ENCODE measurements at regions not wholly inside any gene's neighbourhood (a gene's known extent, or its start where the extent isn't known, plus 50 kb on each side); places are given as distances from the start of the nearest gene placed in this dataset.
"Not testable (repeated sequence)": the region's sequence is repeated elsewhere in the genome, so short reads cannot be mapped to it uniquely, and the experiment has no call there.

DNA sequence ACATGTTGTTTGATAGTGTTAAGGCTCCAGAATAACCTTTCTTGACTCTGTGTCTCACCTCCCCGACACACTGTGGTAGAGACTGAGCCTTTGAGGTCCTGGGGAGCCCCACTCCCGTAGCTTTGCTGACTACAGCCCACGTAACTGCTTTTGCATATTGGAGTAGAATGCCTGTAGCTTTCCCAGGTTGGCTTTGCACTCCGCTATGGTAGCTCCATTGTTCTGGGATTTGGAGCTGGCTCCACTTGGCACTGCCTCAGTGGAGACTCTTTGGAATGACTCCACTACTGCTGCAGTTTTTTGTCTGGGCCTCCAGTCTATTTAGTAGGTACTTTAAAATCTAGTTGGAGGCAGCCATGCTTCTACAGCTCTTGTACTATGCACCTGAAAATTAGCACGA lies 56.2 kb upstream of the ANXA1 start:
- in situ Hi-C loops (cut with HindIII; ENCODE audit: low sequenced_read_pairs), result no loop called here
- DNase-seq (ENCODE audit: low spot score), result no peak

GRCh38 chr9:73093740-73094379 lies 57.8 kb upstream of the ANXA1 start:
- in situ Hi-C loops (cut with HindIII; ENCODE audit: low sequenced_read_pairs), result no loop called here
- DNase-seq (ENCODE audit: low spot score), result no peak

GRCh38 chr9:73093016-73093739 lies 58.5 kb upstream of the ANXA1 start:
- in situ Hi-C loops (cut with HindIII; ENCODE audit: low sequenced_read_pairs), result no loop called here
- no peak for DNase-seq (ENCODE audit: low spot score)

- in situ Hi-C loops (cut with HindIII; ENCODE audit: low sequenced_read_pairs), result no loop called here
Measured at GRCh38 chr9:73091909-73092308, 59.8 kb upstream of the ANXA1 start.

DNA sequence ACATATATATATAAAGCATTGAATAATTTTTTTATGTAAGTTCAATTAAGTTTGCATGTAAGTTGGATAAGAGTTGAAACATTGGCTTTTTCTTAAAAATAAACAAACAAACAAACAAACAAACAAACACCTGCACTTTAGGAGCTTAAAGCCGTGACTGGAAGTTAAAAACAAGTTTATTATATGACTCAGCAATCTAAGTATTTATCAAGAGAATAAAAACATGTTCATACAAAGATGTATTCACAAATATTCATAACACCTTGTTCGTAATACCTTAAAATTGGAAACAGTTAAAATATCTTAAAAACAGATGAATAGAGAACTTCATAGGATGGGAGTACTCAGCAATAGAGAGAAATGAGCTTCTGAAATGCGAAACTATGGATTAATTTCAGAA lies 61.5 kb upstream of the ANXA1 start:
- in situ Hi-C loops (cut with HindIII; ENCODE audit: low sequenced_read_pairs), result no loop called here
- no peak for DNase-seq (ENCODE audit: low spot score)

More at GRCh38 chr9:73091909-73092308, 59.8 kb upstream of the ANXA1 start:
- DNase-seq (ENCODE audit: low spot score), result no peak

DNA sequence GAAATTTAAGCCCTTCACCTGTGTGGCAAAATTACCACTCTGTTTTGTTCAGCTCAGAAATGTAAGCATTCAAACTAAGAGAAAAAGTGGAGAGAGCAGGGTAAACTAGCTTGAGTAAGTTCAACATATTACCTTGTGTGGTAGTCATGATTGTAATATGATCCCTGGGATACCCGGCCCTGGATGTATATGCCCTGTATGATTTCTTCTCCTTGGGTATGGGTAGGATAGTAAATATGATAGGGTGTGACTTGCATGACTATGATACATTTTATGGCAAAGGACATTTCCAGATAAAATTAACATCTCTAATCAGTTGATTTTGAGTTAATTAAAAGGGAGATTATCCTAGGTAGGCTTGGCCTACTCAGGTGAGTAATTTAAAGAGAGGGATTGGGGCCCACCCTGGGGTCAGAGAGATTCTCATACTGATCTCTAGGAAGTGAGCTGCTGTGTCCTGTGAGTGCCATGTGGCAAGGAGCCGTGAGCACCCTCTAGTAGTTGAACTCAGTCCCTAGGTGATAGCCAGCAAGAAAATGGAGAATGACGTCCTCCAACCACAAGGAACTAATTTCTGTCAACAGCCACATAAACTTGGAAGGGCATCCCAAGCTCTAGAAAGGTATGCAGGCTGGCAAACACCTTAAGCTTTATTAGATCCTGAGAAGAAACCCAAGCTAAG lies 62.2 kb upstream of the ANXA1 start:
- in situ Hi-C loops (cut with HindIII; ENCODE audit: low sequenced_read_pairs), result no loop called here
- no peak for DNase-seq (ENCODE audit: low spot score)

DNA sequence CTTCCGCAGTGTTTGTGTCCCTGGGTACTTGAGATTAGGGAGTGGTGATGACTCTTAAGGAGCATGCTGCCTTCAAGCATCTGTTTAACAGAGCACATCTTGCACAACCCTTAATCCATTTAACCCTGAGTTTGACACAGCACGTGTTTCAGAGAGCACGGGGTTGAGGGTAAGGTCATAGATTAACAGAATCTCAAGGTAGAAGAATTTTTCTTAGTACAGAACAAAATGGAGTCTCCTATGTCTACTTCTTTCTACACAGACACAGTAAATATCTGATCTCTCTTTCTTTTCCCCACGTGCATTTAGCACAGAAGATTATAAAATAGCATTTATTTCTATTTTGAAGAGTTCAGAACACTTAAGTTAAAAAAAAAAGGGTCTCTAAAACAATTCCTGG lies 63.8 kb upstream of the ANXA1 start:
- in situ Hi-C loops (cut with HindIII; ENCODE audit: low sequenced_read_pairs), result not testable (repeated sequence)

GRCh38 chr9:73083519-73083918 lies 68.1 kb upstream of the ANXA1 start:
- in situ Hi-C loops (cut with HindIII; ENCODE audit: low sequenced_read_pairs), result no loop called here
- DNase-seq (ENCODE audit: low spot score), result no peak

More for the DNA sequence above, 63.8 kb upstream of the ANXA1 start:
- not testable (repeated sequence) for DNase-seq (ENCODE audit: low spot score)

DNA sequence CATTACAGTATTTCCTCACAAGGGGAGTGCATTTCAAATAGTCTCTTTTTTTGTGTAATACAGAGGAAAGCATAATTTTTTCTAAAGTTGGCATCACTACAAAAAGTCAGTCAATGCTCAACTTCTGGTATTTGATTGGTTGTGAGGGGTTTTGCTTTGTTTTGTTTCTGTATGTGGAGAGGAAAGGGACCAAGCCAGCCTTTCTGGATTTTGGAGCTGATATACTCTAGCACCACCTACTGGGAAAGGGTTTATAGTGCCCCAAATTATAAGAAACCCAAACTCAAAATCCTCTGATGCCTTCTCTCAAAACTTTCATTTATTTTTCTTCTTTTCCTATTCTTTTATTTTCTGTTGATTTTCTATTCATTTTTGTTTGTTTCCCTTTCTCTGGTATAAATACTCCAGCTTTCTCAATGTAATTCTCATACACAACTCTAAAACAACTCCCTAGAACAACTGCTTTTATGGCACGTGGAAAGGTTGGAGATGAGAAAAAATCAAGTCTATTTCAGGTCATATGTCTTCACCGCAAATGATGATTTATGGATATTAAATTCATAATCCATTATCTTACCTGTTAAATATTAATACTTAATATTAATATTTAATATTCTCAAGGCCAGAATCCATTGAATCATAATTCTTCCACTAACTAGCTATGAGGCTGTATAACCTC lies 69.5 kb upstream of the ANXA1 start:
- DNase-seq (ENCODE audit: low spot score), result peak; percentile 55
- in situ Hi-C loops (cut with HindIII; ENCODE audit: low sequenced_read_pairs), result no loop called here

- no peak for DNase-seq (ENCODE audit: low spot score)
- in situ Hi-C loops (cut with HindIII; ENCODE audit: low sequenced_read_pairs), result no loop called here
Measured at GRCh38 chr9:73080110-73080694, 71.5 kb upstream of the ANXA1 start.

DNA sequence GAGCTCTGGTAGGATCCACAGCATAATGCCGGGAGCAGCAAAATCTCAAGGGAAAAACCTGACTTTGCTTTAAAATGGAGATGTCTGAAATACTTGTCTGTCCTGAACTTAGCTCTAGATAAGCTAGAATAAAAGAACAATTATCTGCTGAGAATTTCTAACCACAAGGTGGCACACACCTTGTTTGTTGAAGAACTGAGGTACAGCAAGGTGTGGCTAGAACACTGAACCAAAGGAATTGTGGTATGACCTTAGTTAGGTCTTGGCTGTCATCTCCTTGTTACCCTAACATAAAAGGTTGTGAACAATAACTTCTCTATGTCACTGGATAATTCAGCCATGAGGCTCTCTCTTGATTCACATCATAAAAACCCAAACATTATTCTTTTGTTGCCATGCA lies 72.3 kb upstream of the ANXA1 start:
- in situ Hi-C loops (cut with HindIII; ENCODE audit: low sequenced_read_pairs), result no loop called here

GRCh38 chr9:73077625-73078030 lies 74.0 kb upstream of the ANXA1 start:
- in situ Hi-C loops (cut with HindIII; ENCODE audit: low sequenced_read_pairs), result no loop called here
- DNase-seq (ENCODE audit: low spot score), result no peak

More for the DNA sequence above, 72.3 kb upstream of the ANXA1 start:
- no peak for DNase-seq (ENCODE audit: low spot score)

DNA sequence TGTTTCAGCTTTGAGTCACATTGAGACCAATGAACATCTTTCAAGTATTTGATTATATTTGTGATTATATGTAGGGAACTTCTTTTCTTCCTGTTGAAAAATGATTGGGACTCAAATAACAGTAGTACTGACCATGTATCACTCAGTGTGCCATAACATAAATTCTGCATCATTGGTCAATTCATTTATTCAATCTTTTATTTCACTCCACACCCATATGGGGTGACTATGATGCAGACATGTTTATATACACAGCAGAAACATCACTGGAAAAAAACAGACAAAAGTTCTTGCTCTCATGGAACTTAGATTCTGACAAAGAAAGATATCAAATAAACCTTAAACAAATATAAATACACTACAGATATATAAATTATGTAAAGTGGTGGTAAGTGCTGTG lies 74.7 kb upstream of the ANXA1 start:
- in situ Hi-C loops (cut with HindIII; ENCODE audit: low sequenced_read_pairs), result no loop called here
- DNase-seq (ENCODE audit: low spot score), result no peak

- in situ Hi-C loops (cut with HindIII; ENCODE audit: low sequenced_read_pairs), result no loop called here
- no peak for DNase-seq (ENCODE audit: low spot score)
Measured at GRCh38 chr9:73074176-73074708, 77.4 kb upstream of the ANXA1 start.

DNA sequence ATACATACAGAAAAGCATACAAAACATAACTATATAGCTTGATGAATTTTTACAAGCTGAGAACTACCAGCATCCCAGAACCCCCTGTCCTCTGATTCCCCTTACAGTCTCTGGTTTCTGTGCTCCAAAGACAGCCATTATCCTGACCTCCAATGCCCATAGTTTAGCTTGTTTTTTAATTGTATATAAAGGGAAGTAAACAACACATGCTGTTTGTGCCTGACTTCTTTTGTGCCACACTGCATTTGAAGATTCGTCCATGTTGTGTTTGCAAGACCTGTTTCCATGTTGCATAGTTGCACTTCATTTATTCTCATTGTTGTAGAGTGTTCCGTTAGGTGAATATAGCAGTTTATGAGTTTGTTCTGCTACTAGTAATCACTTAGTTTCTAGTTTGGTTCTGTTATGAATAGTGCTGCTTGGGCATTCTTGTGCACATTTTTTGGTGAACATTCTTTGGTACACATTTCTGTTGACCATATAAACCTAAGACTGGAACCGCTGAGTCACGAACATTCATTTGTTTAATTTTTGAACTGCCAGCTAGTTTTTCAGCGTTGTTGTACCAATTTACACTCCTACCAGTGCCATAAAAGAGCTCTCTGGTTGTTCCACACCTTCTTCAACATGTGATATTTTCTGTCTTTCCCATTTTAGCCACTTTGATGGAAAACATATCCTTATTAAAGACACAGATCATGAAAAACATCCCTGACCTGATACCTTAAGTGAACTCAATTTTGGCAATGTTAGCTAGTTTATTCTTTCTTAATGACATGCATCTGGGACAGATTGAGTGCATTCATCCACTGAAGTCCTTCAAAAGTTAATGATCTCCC lies 78.1 kb upstream of the ANXA1 start:
- in situ Hi-C loops (cut with HindIII; ENCODE audit: low sequenced_read_pairs), result no loop called here
- no peak for DNase-seq (ENCODE audit: low spot score)

- in situ Hi-C loops (cut with HindIII; ENCODE audit: low sequenced_read_pairs), result no loop called here
- DNase-seq (ENCODE audit: low spot score), result no peak
Measured at GRCh38 chr9:73067074-73067473, 84.6 kb upstream of the ANXA1 start.

DNA sequence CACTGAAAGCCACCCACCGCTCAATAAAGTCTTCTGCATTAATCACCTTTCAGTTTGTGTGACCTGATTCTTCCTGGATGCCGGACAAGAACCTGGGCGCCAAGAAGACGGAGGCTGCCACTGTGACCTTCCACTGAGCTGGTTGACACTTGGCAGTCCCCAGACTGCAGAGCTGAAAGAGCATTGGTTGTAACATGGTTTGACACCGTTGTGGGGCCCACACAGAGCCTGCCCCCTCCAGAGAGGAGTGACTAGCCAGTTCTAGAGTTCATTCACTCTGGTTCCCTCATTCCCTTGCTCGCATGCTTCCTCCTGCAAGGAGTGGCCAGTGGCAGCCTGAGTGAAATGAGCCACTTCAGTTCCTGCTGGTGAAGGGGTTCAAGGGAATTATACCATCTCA lies 86.2 kb upstream of the ANXA1 start:
- no peak for DNase-seq (ENCODE audit: low spot score)
- in situ Hi-C loops (cut with HindIII; ENCODE audit: low sequenced_read_pairs), result no loop called here

GRCh38 chr9:73064315-73064714 lies 87.3 kb upstream of the ANXA1 start:
- no peak for DNase-seq (ENCODE audit: low spot score)
- in situ Hi-C loops (cut with HindIII; ENCODE audit: low sequenced_read_pairs), result no loop called here

Data from G401 (cell line).